Hepatocyte (in vitro differentiated cells): ENCODE measurements at regions not wholly inside any gene's neighbourhood (a gene's known extent, or its start where the extent isn't known, plus 50 kb on each side); places are given as distances from the start of the nearest gene placed in this dataset.

Experiments used
- EZH2phosphoT487 ChIP-seq: fragments of 200-600 bp; sonication (generic); IDR thresholded peaks from one replicate; pipeline ENCODE4 v1.6.1; 2018; ENCODE audit warnings: antibody characterized with exemption, mild to moderate bottlenecking, low read depth, moderate library complexity; ENCODE audit not compliant: unreplicated experiment, severe bottlenecking
- TF ChIP-seq, protein P1 (sequence below): fragments of 200-600 bp; sonication (generic); IDR thresholded peaks from 2 replicates; pipeline ENCODE4 v1.5.1; 2016; ENCODE audit warnings: antibody characterized with exemption, mild to moderate bottlenecking; ENCODE audit not compliant: poor library complexity

DNA sequence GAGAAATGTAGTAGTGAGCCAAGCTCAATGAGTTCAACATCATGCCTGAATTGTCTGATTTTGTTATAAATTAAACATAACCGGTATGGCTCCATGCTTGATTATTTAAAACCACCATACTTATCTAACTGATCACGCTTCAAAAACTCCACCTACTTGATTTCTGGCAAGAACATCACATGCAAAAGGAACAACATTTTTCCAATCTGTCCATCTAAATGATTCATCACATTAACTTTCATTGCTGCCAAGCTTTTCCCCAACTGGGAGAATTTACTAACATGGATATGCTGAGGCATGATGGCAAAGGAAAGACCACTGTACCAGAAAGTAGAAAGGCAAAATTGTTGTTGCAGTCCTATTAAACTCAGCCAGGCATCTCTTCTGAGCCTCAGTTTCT is 286.8 kb downstream of the TRIB2 start:
- TF ChIP-seq, protein P1, sequence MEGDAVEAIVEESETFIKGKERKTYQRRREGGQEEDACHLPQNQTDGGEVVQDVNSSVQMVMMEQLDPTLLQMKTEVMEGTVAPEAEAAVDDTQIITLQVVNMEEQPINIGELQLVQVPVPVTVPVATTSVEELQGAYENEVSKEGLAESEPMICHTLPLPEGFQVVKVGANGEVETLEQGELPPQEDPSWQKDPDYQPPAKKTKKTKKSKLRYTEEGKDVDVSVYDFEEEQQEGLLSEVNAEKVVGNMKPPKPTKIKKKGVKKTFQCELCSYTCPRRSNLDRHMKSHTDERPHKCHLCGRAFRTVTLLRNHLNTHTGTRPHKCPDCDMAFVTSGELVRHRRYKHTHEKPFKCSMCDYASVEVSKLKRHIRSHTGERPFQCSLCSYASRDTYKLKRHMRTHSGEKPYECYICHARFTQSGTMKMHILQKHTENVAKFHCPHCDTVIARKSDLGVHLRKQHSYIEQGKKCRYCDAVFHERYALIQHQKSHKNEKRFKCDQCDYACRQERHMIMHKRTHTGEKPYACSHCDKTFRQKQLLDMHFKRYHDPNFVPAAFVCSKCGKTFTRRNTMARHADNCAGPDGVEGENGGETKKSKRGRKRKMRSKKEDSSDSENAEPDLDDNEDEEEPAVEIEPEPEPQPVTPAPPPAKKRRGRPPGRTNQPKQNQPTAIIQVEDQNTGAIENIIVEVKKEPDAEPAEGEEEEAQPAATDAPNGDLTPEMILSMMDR = no peak
- no peak for TF ChIP-seq EZH2phosphoT487
